ENCODE measurements at regions not wholly inside any gene's neighbourhood (a gene's known extent, or its start where the extent isn't known, plus 50 kb on each side); places are given as distances from the start of the nearest gene placed in this dataset.

GRCh38 chr1:104852151-104852550 is 1102.5 kb downstream of the AMY1C start:
- in situ Hi-C loops (cut with HindIII; ENCODE audit: low pct_unique_long_range_greater_than_20kb, low sequenced_read_pairs), result no loop called here
- intact Hi-C loops (cut with micrococcal nuclease; ENCODE audit: unreplicated experiment), result no loop called here
- Histone ChIP-seq H3K4me1 (ENCODE audit: control insufficient read depth, insufficient read depth, low read length) (no peaks in the 10 kb centered on the region), H3K4me3 (ENCODE audit: low read depth in 2 of 2, low read length in 2 of 2) (no peak overlapping the region), H3K27ac (ENCODE audit: low read length) (no peak overlapping the region), H3K27me3 (ENCODE audit: control insufficient read depth, insufficient read depth, low read length) (no peaks in the 10 kb centered on the region), H3K9me3 (ENCODE audit: control insufficient read depth, insufficient read depth, low read depth, low read length) (no peaks in the 10 kb centered on the region), H3K36me3 (ENCODE audit: control insufficient read depth, insufficient read depth, low read length) (no peaks in the 10 kb centered on the region)
- BruUV-seq (replicated peaks), result no TSS peak
- ATAC-seq (no peak), DNase-seq (ENCODE audit: low read depth, low spot score) (no peak)
- no peak for TF ChIP-seq SIN3A (IDR thresholded peaks at IDR 0.05; ENCODE audit: borderline replicate concordance, insufficient read depth, low read depth, low read length)
- TF ChIP-seq TCF7L2 (IDR thresholded peaks at IDR 0.05; ENCODE audit: low read depth, low read length), result no peak
- TF ChIP-seq REST (IDR thresholded peaks at IDR 0.05; ENCODE audit: insufficient read depth in 1 of 2, low read depth in 2 of 2, low read length in 1 of 2), result no peak
- no peak for TF ChIP-seq POLR2AphosphoS5 (IDR thresholded peaks at IDR 0.05; ENCODE audit: low read depth, low read length)
- TF ChIP-seq CTCF (IDR thresholded peaks at IDR 0.05), result no peak
- POLR2A ChIA-PET, result no interaction called here
- CTCF ChIA-PET, result no interaction called here

- Histone ChIP-seq H3K9me3 (ENCODE audit: control insufficient read depth, insufficient read depth, low read depth, low read length) (no peaks in the 10 kb centered on the region), H3K27me3 (ENCODE audit: control insufficient read depth, insufficient read depth, low read length) (no peaks in the 10 kb centered on the region), H3K36me3 (ENCODE audit: control insufficient read depth, insufficient read depth, low read length) (no peaks in the 10 kb centered on the region), H3K27ac (ENCODE audit: low read length) (no peak overlapping the region), H3K4me1 (ENCODE audit: control insufficient read depth, insufficient read depth, low read length) (no peaks in the 10 kb centered on the region), H3K4me3 (ENCODE audit: low read depth in 2 of 2, low read length in 2 of 2) (no peak overlapping the region)
- TF ChIP-seq SIN3A (IDR thresholded peaks at IDR 0.05; ENCODE audit: borderline replicate concordance, insufficient read depth, low read depth, low read length), result no peak
- TF ChIP-seq POLR2AphosphoS5 (IDR thresholded peaks at IDR 0.05; ENCODE audit: low read depth, low read length), result no peak
- no peak for TF ChIP-seq TCF7L2 (IDR thresholded peaks at IDR 0.05; ENCODE audit: low read depth, low read length)
- TF ChIP-seq CTCF (IDR thresholded peaks at IDR 0.05), result no peak
- no peak for TF ChIP-seq REST (IDR thresholded peaks at IDR 0.05; ENCODE audit: insufficient read depth in 1 of 2, low read depth in 2 of 2, low read length in 1 of 2)
- POLR2A ChIA-PET, result no interaction called here
- CTCF ChIA-PET, result no interaction called here
- BruUV-seq (replicated peaks), result no TSS peak
- intact Hi-C loops (cut with micrococcal nuclease; ENCODE audit: unreplicated experiment) (no loop called here), in situ Hi-C loops (cut with HindIII; ENCODE audit: low pct_unique_long_range_greater_than_20kb, low sequenced_read_pairs) (no loop called here)
- no peak for ATAC-seq
- DNase-seq (ENCODE audit: low read depth, low spot score), result no peak
Observed at GRCh38 chr1:104853276-104853675, 1103.6 kb downstream of the AMY1C start.

Measured in Panc1 (cell line).